HT-29 (cell line): ENCODE measurements at regions not wholly inside any gene's neighbourhood (a gene's known extent, or its start where the extent isn't known, plus 50 kb on each side); places are given as distances from the start of the nearest gene placed in this dataset.
A peak's percentile ranks its signal among the peaks of the same experiment; 100 is the strongest.
"Not testable (repeated sequence)": the region's sequence is repeated elsewhere in the genome, so short reads cannot be mapped to it uniquely, and the experiment has no call there.

Experiments
- DNase-seq: peaks from one replicate; pipeline ENCODE4 v3.0.0-alpha.2; 2015; ENCODE audit warnings: low spot score

DNA sequence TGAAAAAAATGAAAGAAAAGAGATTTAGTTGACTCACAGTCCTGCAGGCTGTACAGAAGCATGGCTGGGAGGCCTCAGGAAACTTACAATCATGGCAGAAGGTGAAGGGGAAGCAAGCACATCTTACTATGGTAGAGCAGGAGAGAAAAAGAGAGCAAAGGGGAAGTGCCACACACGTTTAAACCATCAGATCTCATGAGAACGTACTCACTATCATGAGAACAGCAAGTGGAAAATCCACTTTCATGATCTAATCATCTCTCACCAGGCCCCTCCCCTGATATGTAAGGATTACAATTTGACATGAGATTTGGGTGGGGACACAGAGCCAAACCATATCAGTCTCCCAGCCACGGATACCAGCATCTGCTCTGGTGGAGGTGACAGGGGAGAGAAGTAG lies 50.8 kb upstream of the CPOX start:
- no peak for DNase-seq

DNA sequence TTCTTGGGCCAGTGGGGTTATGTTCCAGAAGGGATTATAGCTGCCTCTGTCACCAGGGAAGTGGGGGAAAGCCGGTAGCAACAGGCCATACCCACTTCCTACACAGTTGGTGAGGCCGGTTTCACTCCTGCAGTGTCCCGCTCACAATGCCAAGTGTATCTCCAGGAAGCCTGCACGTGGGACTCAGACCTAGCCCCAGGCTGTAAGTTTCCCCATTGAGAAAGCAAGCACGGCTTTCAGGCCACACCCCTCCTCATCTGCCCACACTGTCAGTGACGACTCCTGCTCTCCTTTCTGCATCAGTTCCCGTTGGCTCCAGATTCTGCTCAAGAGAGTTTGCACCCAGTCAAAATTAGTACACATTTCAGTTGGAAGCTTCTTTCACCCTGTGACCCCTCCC lies 51.6 kb upstream of the CPOX start:
- DNase-seq = no peak

DNA sequence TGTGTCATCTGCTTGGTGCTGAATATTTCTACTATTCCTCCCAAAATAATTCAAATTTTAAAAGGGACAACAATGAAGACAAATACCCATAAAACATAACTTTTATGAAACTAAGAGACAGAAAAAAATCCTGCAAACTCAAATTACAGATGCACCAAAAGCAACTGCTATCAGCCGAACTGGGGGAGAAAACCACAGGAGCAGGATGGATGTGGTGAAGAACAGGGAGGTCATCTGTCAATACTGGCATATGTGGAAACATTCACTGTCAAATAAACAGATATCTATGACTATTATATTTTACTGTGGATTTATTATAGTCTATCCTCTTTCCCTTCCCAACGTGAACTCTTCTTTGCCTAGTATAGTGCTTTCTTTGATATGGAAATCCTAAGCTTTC lies 53.3 kb upstream of the CPOX start:
- DNase-seq = no peak

DNA sequence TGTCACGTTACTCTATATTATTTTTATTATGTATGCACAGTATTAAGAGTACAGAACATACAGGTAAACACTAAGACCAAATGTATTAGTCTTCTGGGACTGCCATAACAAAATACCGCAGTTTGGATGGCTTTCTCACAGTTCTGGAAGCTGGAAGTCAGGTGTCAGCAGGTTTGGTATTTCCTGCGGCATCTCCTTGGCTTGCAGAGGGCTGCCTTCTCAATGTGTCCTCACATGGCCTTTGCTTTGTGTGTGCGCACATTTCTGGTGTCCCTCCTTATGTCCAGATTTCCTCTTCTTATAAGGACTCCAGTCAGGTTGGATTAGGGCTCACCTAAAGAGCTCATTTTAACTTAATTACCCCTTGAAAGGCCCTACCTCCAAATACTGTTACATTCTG lies 53.8 kb upstream of the CPOX start:
- DNase-seq = no peak

DNA sequence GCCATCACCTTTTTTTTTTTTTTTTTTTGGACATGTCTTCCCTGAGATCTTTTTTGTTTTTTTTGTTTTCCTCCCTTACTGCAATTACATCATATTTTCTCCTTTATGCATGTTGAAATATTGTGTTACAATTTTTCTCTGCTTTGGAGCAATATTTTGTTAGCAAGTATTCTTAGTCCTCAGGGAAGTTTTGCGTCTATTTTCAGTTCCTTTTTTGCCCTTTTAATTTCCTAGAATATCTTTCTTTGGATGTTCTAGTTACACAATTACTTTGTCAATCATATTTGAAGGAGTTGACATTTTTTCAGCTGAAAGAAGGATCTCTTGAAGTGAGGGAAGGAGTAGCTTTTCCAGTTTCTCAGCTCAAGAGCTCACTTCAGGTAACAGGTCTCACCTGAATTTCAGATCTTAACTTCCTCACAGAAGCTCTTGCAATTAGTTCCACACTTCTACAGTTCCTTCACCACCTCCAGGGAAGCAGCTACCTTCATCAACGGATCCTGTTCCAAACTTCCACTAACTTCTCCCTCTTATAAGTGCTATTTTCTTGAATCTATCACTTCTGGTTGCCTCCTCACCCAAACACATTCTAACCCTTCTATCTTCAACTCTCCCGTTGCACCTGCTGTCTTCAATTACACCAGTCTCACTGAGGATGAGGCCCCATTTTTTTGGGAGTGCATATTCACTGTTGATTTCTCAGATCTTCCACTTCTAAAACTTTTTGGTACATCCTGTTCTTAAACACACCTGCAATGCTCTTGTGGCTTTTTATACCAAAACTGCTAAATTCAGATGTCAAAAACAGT lies 57.8 kb upstream of the CPOX start:
- no peak for DNase-seq

DNA sequence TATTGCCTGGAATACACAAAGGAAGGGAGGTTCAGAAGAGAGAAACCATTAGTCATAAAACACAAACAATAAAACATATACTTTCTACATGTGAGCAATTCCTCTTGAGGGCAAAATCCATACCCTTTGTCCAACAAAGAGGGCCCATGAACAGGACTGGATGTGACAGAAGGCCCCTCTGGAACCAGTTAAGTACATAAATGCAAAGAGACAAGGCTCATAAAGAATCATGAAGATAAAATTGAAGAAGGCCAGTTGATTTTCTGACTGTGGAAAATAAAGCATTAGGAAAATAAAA lies 58.3 kb upstream of the CPOX start:
- DNase-seq = no peak

DNA sequence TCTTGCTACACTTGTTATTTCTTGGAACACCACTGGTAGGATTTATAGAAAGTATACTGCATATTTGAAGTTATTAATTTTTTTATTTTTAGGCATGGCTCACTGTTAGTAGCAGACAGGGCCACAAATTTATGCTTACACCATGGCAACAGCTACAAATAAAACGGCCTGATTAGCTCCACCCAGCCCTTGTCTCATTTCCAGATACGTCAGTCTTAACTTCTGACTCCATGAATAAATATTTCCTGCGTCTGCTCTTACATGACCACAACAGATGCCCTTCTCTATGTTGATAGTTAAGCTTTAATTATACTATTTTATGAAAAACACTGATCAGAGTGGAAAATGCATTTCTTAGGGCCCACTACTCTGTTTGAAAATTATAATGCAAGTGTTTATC lies 62.3 kb upstream of the CPOX start:
- DNase-seq = peak; percentile 46

DNA sequence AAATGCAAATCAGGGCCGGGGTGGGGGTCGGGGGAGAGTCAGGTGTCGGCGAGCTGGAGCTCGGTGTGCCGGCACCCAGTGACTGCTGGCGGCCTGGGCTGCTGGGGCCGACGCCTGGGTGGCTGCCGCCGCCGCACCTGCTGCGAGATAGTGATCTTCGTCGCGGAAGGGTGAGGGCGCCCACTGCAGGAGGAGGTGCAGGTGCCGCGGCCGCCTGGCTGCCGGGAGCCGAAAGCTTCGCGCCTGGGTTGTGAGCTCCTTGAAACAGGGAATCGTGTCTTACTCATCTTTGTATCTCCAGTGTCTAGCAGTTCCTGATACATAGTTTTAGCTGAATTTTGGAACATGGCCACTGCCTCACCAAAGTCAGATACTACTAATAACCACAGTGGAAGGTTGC lies 64.0 kb upstream of the CPOX start:
- DNase-seq = peak; percentile 60

DNA sequence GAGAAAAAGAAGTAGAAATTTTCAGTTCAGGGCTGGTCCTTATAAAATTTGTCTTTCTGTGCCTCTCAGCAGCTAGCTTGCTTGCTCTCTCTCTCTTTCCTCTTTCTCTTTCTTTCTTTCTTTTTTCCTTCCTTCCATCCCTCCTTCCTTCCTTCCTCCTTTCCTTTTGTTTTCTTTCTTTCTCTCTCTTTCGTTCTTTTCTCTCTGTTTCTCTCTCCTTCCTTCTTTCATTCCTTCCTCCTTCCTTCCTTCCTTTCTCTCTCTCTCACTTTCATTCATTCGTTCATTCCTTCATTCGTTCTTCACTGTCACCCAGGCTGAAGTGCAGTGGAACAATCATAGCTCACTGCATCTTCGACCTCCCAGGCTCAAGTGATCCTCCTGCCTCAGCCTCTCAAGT lies 69.3 kb upstream of the CPOX start:
- no peak for DNase-seq

DNA sequence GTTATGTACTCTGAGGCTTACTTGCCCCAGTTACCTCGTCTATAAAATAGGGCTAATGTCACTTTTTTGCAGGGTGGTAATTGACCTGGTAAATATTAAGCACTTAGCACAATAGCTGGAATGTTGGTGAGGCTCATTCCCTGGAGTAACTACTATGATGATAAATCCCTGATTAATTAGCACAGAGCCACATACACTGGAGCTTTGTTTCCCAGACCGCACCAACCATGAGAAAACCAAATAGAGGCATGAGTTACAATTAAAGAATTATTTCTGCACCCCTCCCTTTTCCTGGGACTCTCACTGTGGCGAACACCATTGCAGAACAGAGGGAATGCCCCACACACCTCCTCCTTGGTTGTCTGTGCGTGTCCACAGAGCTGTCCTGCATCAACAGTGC lies 76.6 kb upstream of the CPOX start:
- no peak for DNase-seq

DNA sequence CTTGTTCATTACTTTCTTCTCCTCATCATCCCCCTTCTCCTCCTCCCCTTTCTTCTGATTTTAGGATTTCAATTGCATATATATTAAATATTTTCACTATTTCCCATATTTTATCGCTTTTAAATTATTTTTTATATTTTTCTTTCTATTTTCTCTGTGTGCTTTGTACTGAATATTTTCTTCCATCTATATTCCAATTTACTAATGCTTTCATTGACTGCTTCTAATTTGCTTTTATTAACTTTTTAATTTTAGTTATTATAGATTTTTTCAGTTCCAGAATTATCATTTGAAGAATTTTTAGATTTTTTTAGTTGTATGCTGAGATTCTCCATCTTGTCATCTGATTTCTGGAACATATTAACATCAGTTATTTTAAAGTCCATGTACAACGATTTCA lies 83.2 kb upstream of the ST3GAL6 start:
- no peak for DNase-seq

DNA sequence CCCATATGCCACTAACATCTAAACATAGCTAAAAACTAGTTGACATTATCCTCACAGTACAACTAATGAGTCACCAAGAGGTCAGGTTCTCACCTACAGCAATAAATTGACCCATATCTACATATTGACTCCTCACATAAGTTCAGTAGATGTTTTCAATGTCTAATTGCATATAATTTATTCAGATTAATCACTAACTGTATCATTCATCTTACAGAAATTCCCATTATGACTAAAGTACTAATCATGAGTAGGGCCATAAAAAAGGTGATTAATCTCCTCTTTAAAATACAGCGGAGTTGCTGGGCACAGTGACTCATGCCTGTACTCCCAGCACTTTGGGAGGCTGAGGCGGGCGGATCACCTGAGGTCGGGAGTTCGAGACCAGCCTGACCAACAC lies 82.4 kb upstream of the ST3GAL6 start:
- DNase-seq = peak; percentile 65

DNA sequence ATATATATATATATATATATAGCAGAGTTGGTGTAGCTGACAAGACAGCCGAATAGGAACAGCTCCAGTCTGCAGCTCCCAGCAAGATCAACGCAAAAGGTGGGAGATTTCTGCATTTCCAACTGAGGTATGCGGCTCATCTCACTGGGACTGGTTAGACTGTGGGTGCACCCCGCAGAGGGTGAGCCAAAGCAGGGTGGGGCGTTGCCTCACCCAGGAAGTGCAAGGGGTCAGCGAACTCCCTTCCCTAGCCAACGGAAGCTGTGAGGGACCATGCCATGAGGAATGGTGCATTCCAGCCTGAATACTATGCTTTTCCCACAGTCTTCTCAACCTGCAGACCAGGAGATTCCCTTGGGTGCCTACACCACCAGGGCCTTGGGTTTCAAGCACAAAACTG lies 81.7 kb upstream of the ST3GAL6 start:
- DNase-seq = peak; percentile 21

DNA sequence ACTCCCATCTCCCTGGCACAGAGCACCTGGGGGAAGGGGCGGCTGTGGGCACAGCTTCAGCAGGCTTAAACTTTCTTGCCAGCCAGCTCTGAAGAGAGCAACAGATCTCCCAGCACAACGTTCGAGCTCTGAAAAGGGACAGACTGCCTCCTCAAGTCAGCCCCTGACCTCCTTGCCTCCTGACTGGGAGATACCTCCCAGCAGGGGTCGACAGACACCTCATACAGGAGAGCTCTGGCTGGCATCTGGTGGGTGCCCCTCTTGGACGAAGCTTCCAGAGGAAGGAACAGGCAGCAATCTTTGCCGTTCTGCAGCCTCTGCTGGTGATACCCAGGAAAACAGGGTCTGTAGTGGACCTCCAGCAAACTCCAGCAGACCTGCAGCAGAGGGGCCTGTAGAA lies 80.7 kb upstream of the ST3GAL6 start:
- not testable (repeated sequence) for DNase-seq

DNA sequence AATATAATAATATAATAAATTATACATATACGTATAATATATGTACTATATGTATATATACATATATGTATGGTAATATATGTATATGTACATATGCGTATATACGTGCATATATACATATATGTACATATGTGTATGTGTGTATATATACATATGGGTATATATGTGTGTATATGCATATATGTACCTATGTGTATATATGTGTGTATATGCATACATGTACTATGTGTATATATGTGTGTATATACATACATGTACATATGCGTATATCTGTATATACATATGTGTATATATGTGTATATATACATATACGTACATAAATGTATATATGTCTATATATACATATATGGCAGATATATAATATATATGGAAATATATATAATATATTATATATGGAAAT lies 74.8 kb upstream of the ST3GAL6 start:
- no peak for DNase-seq

DNA sequence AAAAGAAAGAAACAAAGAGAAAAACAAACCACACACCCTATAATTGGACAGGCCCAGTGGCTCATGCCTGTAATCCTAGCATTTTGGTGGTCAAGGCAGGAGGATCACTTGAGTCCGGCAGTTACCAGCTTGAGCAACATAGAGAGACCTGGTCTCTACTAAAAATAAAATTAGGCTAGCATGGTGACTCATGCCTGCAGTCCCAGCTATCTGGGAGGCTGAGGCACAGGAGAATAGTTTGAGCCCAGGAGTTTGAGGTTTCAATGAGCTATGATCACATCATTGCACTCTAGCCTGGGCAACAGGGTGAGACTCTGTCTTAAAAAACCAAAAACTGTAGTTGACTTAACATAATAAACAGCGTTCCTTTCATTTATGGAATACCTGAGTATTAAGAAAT lies 72.3 kb upstream of the ST3GAL6 start:
- DNase-seq = no peak

DNA sequence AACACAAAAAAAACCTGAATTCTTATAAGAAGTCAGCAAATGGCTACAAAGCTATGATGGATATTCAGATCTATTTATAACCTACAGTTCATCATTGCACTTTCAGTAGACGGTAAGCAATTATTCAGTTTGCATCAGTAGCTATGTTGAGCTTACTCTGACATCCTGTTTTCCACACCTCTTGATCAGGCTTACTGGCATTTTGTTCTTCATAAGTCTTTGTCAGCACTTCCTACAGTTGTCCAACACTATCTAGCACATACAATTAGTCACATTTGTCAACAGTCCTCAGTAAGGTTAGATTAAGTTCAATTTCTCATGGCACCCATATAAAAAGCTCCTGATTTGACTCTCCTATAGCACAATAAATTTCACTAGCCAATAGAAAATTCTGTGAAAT lies 71.2 kb upstream of the ST3GAL6 start:
- no peak for DNase-seq

DNA sequence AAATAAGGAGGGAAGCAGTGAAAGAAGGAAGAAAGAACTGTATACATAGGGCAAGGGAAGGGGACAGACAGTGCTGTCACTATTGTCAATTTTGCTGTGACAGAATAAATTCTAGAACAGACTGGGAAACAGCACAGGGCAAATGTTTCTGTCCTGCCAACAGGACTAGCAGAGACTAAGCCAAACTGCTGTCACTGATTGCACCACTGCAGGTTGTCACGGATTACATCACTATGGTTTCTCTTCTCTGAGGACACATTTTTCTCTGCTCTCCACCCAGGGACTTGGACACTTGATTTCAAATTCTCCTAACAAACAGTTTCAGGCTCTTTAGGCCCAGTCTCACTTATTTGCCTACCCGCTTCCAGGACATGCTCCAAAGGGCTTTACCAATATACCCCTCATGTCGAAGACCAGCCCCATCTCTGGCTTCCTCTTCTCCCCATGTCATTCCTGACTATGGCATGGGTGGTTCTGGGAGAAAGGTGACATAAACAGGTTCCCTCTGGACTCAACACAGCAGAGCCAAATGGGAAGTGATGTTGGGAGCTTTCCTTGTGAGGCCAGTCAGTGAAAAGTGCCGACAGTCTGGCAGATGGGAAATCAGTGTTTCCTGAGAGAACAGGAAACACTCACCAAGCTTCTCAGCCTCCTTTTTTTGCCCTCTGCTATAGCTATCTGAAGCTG lies 70.2 kb upstream of the ST3GAL6 start:
- peak; percentile 50 for DNase-seq

DNA sequence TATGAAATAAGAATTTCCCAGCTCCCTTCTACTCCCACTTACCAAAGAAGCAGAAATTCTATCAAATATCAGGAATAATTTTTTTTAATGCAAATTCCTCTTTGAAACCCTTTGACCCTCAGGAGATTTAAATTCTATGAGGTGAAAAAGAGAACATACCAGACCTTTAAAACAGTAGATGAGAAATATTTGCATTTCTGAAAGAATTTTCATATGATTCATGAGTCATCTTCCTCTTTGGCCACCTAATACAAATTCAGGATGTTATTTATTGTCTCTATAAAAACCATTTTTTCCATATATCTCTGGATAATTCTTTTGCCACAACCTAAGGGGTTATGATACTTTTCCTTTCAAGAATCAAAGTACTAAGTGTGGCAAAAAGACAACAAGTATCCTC lies 67.3 kb upstream of the ST3GAL6 start:
- DNase-seq = no peak

DNA sequence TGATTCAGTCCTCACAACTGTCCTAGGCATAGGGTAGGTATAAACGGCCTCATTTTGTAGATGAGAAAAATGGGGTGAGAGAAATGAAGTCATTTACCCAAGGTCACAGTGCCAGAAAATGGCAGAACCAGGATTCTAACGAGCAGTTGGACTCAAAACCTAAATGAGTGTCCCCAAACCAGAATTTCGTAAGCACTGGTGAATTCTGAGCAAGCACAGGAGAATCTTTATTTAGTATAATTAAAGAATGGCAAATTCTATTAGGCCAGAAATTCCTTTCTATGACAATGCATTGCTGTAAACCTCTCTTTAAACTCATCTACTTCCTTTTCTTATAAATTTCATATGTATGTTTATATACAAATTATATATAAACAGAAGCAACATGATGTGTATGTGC lies 66.8 kb upstream of the ST3GAL6 start:
- not testable (repeated sequence) for DNase-seq

DNA sequence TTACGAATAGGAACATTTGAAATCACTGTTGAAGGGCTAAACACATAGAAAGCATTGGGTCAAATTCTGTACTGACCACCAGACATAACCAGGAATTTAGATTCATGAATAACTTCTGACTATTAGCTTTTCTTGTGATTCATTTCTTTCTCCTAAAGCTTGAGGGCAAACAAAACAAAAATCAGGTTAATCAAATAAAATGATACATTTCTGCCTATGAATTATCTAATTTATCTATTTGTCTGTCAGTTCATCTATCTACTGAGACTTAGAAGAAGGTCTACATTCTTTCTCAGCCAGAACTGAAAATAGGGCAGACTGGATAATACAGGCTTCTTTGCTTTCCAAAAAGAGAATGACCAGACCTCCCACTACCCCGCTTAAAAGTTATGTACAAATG lies 65.9 kb upstream of the ST3GAL6 start:
- DNase-seq = no peak

DNA sequence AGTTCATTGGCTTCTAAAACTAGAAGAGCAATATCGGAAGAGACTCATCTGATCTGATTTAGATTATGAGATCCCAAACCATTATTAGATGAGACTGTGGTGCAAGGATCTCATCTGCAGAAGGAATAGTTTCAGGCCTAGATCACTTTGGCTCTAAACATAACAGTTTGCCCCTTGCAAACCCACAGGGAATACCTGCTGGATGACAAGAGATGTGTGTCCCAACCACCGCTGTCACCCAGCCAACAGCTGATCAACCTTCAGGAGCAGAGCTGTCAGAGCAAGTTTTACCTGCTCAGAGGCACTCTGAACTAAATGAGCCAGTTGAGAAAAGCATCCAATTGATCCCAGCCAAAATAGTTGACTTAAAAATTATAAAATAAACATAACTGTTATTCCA lies 64.0 kb upstream of the ST3GAL6 start:
- no peak for DNase-seq

DNA sequence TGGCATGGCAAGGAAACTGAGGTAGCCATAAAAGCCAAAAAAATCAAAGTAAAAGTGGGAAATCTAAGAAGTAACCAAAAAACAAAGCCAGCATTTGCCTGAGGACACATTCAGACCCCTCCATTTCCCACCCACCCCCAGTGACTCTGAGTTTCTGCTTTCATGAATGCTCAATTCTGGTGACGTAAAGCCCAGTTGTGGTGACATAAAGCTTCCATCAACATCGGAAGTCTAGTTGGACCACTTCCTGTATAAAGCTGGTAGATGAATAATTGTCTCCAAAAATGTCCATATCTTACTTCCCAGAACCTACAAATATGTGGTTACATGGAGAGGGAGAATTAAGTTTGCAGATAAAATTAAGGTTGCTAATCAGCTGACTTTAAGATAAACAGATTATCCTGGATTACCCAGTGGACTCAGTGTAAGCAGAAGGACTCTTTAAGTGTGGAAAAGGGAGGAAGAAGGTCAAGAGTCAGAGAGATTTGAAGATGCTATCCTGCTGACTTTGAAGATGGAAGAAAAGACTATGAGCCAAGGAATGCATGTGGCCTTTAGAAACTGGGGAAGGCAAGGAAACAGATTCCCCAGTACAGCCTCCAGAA lies 62.0 kb upstream of the ST3GAL6 start:
- DNase-seq = no peak
